SK-N-SH treated with all-trans-retinoic acid at 6 μM for 48 hours (cell line): ENCODE measurements at regions not wholly inside any gene's neighbourhood (a gene's known extent, or its start where the extent isn't known, plus 50 kb on each side); places are given as distances from the start of the nearest gene placed in this dataset.

Experiments
- ARNTL ChIP-seq: fragments of 450-650 bp; formaldehyde crosslinking; IDR thresholded peaks from 2 replicates; pipeline ENCODE4 v1.5.0; 2020; ENCODE audit warnings: low read depth, mild to moderate bottlenecking, moderate library complexity, borderline replicate concordance
- BACH2 ChIP-seq: fragments of 250-450 bp; sonication (Bioruptor Pico); IDR thresholded peaks from 2 replicates; pipeline ENCODE4 v1.9.0; 2021; ENCODE audit warnings: mild to moderate bottlenecking, borderline replicate concordance
- CSDC2 ChIP-seq: fragments of 250-450 bp; sonication (Bioruptor Pico); IDR thresholded peaks from 2 replicates; pipeline ENCODE4 v1.5.0; 2020; ENCODE audit warnings: mild to moderate bottlenecking, moderate library complexity
- GLIS3 ChIP-seq: fragments of 250-450 bp; sonication (Bioruptor Pico); IDR thresholded peaks from 2 replicates; pipeline ENCODE4 v1.5.0; 2020; ENCODE audit warnings: mild to moderate bottlenecking, moderate library complexity
- PATZ1 ChIP-seq: fragments of 250-450 bp; sonication (Bioruptor Pico); IDR thresholded peaks from 2 replicates; pipeline ENCODE4 v1.8.0; 2020; ENCODE audit warnings: mild to moderate bottlenecking, moderate library complexity, borderline replicate concordance
- ZC3H10 ChIP-seq: fragments of 250-450 bp; sonication (Bioruptor Pico); IDR thresholded peaks from 2 replicates; pipeline ENCODE4 v1.5.1; 2021; ENCODE audit warnings: mild to moderate bottlenecking, moderate library complexity
- ZFP3 ChIP-seq: fragments of 250-450 bp; sonication (Bioruptor Pico); IDR thresholded peaks from 2 replicates; pipeline ENCODE4 v1.5.0; 2020; ENCODE audit warnings: mild to moderate bottlenecking, moderate library complexity

- TF ChIP-seq ZC3H10 (CRISPR knock-in tag) (no peak), ARNTL (CRISPR knock-in tag) (no peak), BACH2 (CRISPR knock-in tag) (no peak), CSDC2 (CRISPR knock-in tag) (no peak), PATZ1 (no peak), GLIS3 (CRISPR knock-in tag) (no peak), ZFP3 (CRISPR knock-in tag) (no peak)
These were observed 391.7 kb upstream of the KLHL29 start for GRCh38 chr2:22993250-22993649.
